Aorta (tissue), 5 donors: ENCODE measurements at regions not wholly inside any gene's neighbourhood (a gene's known extent, or its start where the extent isn't known, plus 50 kb on each side); places are given as distances from the start of the nearest gene placed in this dataset.

ENCODE experiments used
- ATAC-seq: fragments of 200-7000 bp; cut with Tn5 transposase; one replicate; pipeline ENCODE4 v1.9.1; 2022; ENCODE audit warnings: moderate library complexity; ENCODE audit not compliant: low FRiP score
- DNase-seq, 2 donors: peaks; one replicate each; pipeline ENCODE4 v3.0.0-alpha.2; 2020
- H3K27ac ChIP-seq, 2 donors: one replicate each; pipeline ENCODE4 v1.5.1; 2013; ENCODE audit warnings: low read length in 2 of 2, mild to moderate bottlenecking in 2 of 2, moderate library complexity in 2 of 2, control low read depth in 1 of 2, inconsistent platforms in 1 of 2, low read depth in 1 of 2
- H3K27me3 ChIP-seq, 2 donors: one replicate each; pipeline ENCODE4 v1.6.1; 2013; ENCODE audit warnings: control low read depth in 1 of 2, low read length in 1 of 2, mild to moderate bottlenecking in 1 of 2, moderate library complexity in 1 of 2; ENCODE audit not compliant: insufficient read depth in 2 of 2, control insufficient read depth in 1 of 2
- H3K36me3 ChIP-seq, 2 donors: one replicate each; pipeline ENCODE4 v1.6.1; 2013; ENCODE audit warnings: control low read depth in 1 of 2, low read length in 1 of 2, mild to moderate bottlenecking in 1 of 2; ENCODE audit not compliant: insufficient read depth in 2 of 2, control insufficient read depth in 1 of 2
- H3K4me1 ChIP-seq, 2 donors: one replicate each; pipeline ENCODE4 v1.6.1; 2013; ENCODE audit warnings: low read length in 2 of 2, control low read depth in 1 of 2, mild to moderate bottlenecking in 1 of 2, moderate library complexity in 1 of 2; ENCODE audit not compliant: insufficient read depth in 2 of 2, control insufficient read depth in 1 of 2
- H3K4me3 ChIP-seq, 2 donors: one replicate each; pipeline ENCODE4 v1.5.1; 2013; ENCODE audit warnings: low read length in 2 of 2, control low read depth in 1 of 2, mild to moderate bottlenecking in 1 of 2
- H3K9me3 ChIP-seq: one replicate; pipeline ENCODE4 v1.6.1; 2013; ENCODE audit warnings: mild to moderate bottlenecking, low read length; ENCODE audit not compliant: control insufficient read depth
- WGBS, 2 donors: extraction: QIAGEN DNeasy Blood & Tissue Kit; methylation state at CpG; one replicate each; pipeline ENCODE4 v1.1.7; 2013; 5-methylcytosine and 5-hydroxymethylcytosine counted together
- intact Hi-C, 2 donors: fragments of 100-400 bp; cut with DNase I; formaldehyde crosslinking; loops; one replicate each; pipeline versions ENCODE4 v1.14.2 to v1.15.0; 2022
- donor health status: healthy with polysubstance abuse.
- donor health status: Bipolar disorder and iron deficiency.
- donor health status: DM: no; HTN: no; CAD: no.
- donor health status: DM: no; HTN: no; CAD: no.
- donor health status: DM: yes; HTN: yes; CAD: no.

- Histone ChIP-seq H3K36me3 (no peaks in the 10 kb centered on the region), H3K27ac (no peak overlapping the region), H3K4me1 (no peaks in the 10 kb centered on the region), H3K4me3 (no peak overlapping the region), H3K27me3 (no peaks in the 10 kb centered on the region), H3K9me3 (peaks cover 2% of the 10 kb centered on the region)
- ATAC-seq (no peak), DNase-seq (no peak)
- intact Hi-C loops: no loop called here
- WGBS, 2 donors: 70 to 86% methylated on average over 1 of the region's 1 CpG
Measured at GRCh38 chrX:126886997-126887396, 67.5 kb downstream of the PRR32 start.

GRCh38 chrX:126900937-126901336 lies 81.4 kb downstream of the PRR32 start:
- WGBS, 2 donors: 78 to 84% methylated on average over 3 of the region's 3 CpGs
- H3K4me1 ChIP-seq: no peaks in the 10 kb centered on the region
- no peaks in the 10 kb centered on the region for H3K36me3 ChIP-seq
- H3K27me3 ChIP-seq: no peaks in the 10 kb centered on the region
- no peaks in the 10 kb centered on the region for H3K9me3 ChIP-seq
- no peak overlapping the region for H3K27ac ChIP-seq
- intact Hi-C loops: no loop called here
- no peak for ATAC-seq
- DNase-seq: no peak
- H3K4me3 ChIP-seq: no peak overlapping the region

- Histone ChIP-seq H3K27ac (no peak overlapping the region), H3K4me1 (no peaks in the 10 kb centered on the region), H3K9me3 (no peaks in the 10 kb centered on the region), H3K27me3 (no peaks in the 10 kb centered on the region), H3K36me3 (no peaks in the 10 kb centered on the region), H3K4me3 (no peak overlapping the region)
- DNase-seq: no peak
- ATAC-seq: no peak
- intact Hi-C loops: no loop called here
- WGBS, 2 donors: 89 to 92% methylated on average over 1 of the region's 1 CpG
Measured at GRCh38 chrX:126929071-126929470, 109.5 kb downstream of the PRR32 start.

- H3K27ac ChIP-seq: no peak overlapping the region
- intact Hi-C loops: no loop called here
Measured at GRCh38 chrX:126967225-126967624, 147.7 kb downstream of the PRR32 start.

GRCh38 chrX:126982158-126982557 lies 162.6 kb downstream of the PRR32 start:
- H3K36me3 ChIP-seq: no peaks in the 10 kb centered on the region
- DNase-seq: no peak
- H3K9me3 ChIP-seq: no peaks in the 10 kb centered on the region
- intact Hi-C loops: no loop called here
- H3K27me3 ChIP-seq: no peaks in the 10 kb centered on the region
- WGBS, 2 donors: 79 to 87% methylated on average over 3 of the region's 3 CpGs
- no peak for ATAC-seq
- no peak overlapping the region for H3K27ac ChIP-seq
- H3K4me3 ChIP-seq: no peak overlapping the region
- no peaks in the 10 kb centered on the region for H3K4me1 ChIP-seq

More at GRCh38 chrX:126967225-126967624, 147.7 kb downstream of the PRR32 start:
- ATAC-seq: no peak
- H3K27me3 ChIP-seq: no peaks in the 10 kb centered on the region
- H3K4me3 ChIP-seq: no peak overlapping the region
- H3K36me3 ChIP-seq: no peaks in the 10 kb centered on the region
- no peaks in the 10 kb centered on the region for H3K9me3 ChIP-seq
- DNase-seq: no peak
- WGBS, 2 donors: 79 to 80% methylated on average over 3 of the region's 3 CpGs
- no peaks in the 10 kb centered on the region for H3K4me1 ChIP-seq

GRCh38 chrX:126985027-126985426 lies 165.5 kb downstream of the PRR32 start:
- Histone ChIP-seq H3K27ac (no peak overlapping the region), H3K9me3 (no peaks in the 10 kb centered on the region), H3K4me3 (no peak overlapping the region), H3K4me1 (no peaks in the 10 kb centered on the region), H3K36me3 (no peaks in the 10 kb centered on the region), H3K27me3 (no peaks in the 10 kb centered on the region)
- intact Hi-C loops: no loop called here
- DNase-seq (no peak), ATAC-seq (no peak)

- H3K9me3 ChIP-seq: no peaks in the 10 kb centered on the region
- no peaks in the 10 kb centered on the region for H3K4me1 ChIP-seq
- DNase-seq (no peak), ATAC-seq (no peak)
- no peaks in the 10 kb centered on the region for H3K36me3 ChIP-seq
- 76 to 84% methylated on average over 10 of the region's 10 CpGs for WGBS, 2 donors
- H3K27me3 ChIP-seq: no peaks in the 10 kb centered on the region
- no peak overlapping the region for H3K27ac ChIP-seq
- intact Hi-C loops: no loop called here
- no peak overlapping the region for H3K4me3 ChIP-seq
Measured at GRCh38 chrX:126985981-126986380, 166.5 kb downstream of the PRR32 start.

GRCh38 chrX:126994032-126994600 lies 174.6 kb downstream of the PRR32 start:
- no peaks in the 10 kb centered on the region for H3K27me3 ChIP-seq
- no peak overlapping the region for H3K4me3 ChIP-seq
- ATAC-seq (no peak), DNase-seq (no peak)
- H3K9me3 ChIP-seq: no peaks in the 10 kb centered on the region
- no peaks in the 10 kb centered on the region for H3K36me3 ChIP-seq
- H3K27ac ChIP-seq: no peak overlapping the region
- WGBS, 2 donors: 28 to 39% methylated on average over 4 of the region's 4 CpGs
- intact Hi-C loops: no loop called here
- H3K4me1 ChIP-seq: no peaks in the 10 kb centered on the region

GRCh38 chrX:127011629-127012028 lies 192.1 kb downstream of the PRR32 start:
- Histone ChIP-seq H3K9me3 (no peaks in the 10 kb centered on the region), H3K4me3 (no peak overlapping the region), H3K27ac (no peak overlapping the region), H3K4me1 (no peaks in the 10 kb centered on the region), H3K27me3 (no peaks in the 10 kb centered on the region), H3K36me3 (no peaks in the 10 kb centered on the region)
- 59 to 75% methylated on average over 2 of the region's 2 CpGs for WGBS, 2 donors
- no peak for ATAC-seq
- no peak for DNase-seq
- intact Hi-C loops: no loop called here
